ENCODE measurements at regions not wholly inside any gene's neighbourhood (a gene's known extent, or its start where the extent isn't known, plus 50 kb on each side); places are given as distances from the start of the nearest gene placed in this dataset.
"Not testable (repeated sequence)": the region's sequence is repeated elsewhere in the genome, so short reads cannot be mapped to it uniquely, and the experiment has no call there.

GRCh38 chr10:93220296-93221170 is 146.8 kb downstream of the CYP26A1 start:
- in situ Hi-C loops (cut with HindIII; ENCODE audit: low sequenced_read_pairs), result no loop called here

- in situ Hi-C loops (cut with HindIII; ENCODE audit: low sequenced_read_pairs), result no loop called here
Observed at GRCh38 chr10:93221171-93221496, 147.4 kb downstream of the CYP26A1 start.

GRCh38 chr10:93221521-93221920 is 147.8 kb downstream of the CYP26A1 start:
- in situ Hi-C loops (cut with HindIII; ENCODE audit: low sequenced_read_pairs), result no loop called here

- in situ Hi-C loops (cut with HindIII; ENCODE audit: low sequenced_read_pairs), result no loop called here
Observed at GRCh38 chr10:93222211-93222754, 148.6 kb downstream of the CYP26A1 start.

GRCh38 chr10:93222876-93223275 is 149.2 kb downstream of the CYP26A1 start:
- in situ Hi-C loops (cut with HindIII; ENCODE audit: low sequenced_read_pairs), result no loop called here

- in situ Hi-C loops (cut with HindIII; ENCODE audit: low sequenced_read_pairs), result no loop called here
Observed at GRCh38 chr10:93223336-93223735, 149.6 kb downstream of the CYP26A1 start.

- in situ Hi-C loops (cut with HindIII; ENCODE audit: low sequenced_read_pairs), result no loop called here
Observed at GRCh38 chr10:93224005-93224779, 150.5 kb downstream of the CYP26A1 start.

GRCh38 chr10:93225938-93226337 is 152.2 kb downstream of the CYP26A1 start:
- in situ Hi-C loops (cut with HindIII; ENCODE audit: low sequenced_read_pairs), result no loop called here

GRCh38 chr10:93226619-93227018 is 152.9 kb downstream of the CYP26A1 start:
- in situ Hi-C loops (cut with HindIII; ENCODE audit: low sequenced_read_pairs), result no loop called here

GRCh38 chr10:93230596-93230995 is 156.9 kb downstream of the CYP26A1 start:
- in situ Hi-C loops (cut with HindIII; ENCODE audit: low sequenced_read_pairs), result not testable (repeated sequence)

GRCh38 chr10:93232159-93232558 is 158.5 kb downstream of the CYP26A1 start:
- in situ Hi-C loops (cut with HindIII; ENCODE audit: low sequenced_read_pairs), result not testable (repeated sequence)

GRCh38 chr10:93234940-93235339 is 161.2 kb downstream of the CYP26A1 start:
- in situ Hi-C loops (cut with HindIII; ENCODE audit: low sequenced_read_pairs), result not testable (repeated sequence)

GRCh38 chr10:93235686-93236085 is 162.0 kb downstream of the CYP26A1 start:
- in situ Hi-C loops (cut with HindIII; ENCODE audit: low sequenced_read_pairs), result no loop called here

- in situ Hi-C loops (cut with HindIII; ENCODE audit: low sequenced_read_pairs), result no loop called here
Observed at GRCh38 chr10:93236393-93237040, 162.8 kb downstream of the CYP26A1 start.

- in situ Hi-C loops (cut with HindIII; ENCODE audit: low sequenced_read_pairs), result no loop called here
Observed at GRCh38 chr10:93245147-93245546, 171.5 kb downstream of the CYP26A1 start.

- in situ Hi-C loops (cut with HindIII; ENCODE audit: low sequenced_read_pairs), result no loop called here
Observed at GRCh38 chr10:93245779-93246178, 172.1 kb downstream of the CYP26A1 start.

- in situ Hi-C loops (cut with HindIII; ENCODE audit: low sequenced_read_pairs), result no loop called here
Observed at GRCh38 chr10:93248583-93249227, 175.0 kb downstream of the CYP26A1 start.

GRCh38 chr10:93250010-93250409 is 176.3 kb downstream of the CYP26A1 start:
- in situ Hi-C loops (cut with HindIII; ENCODE audit: low sequenced_read_pairs), result no loop called here

- in situ Hi-C loops (cut with HindIII; ENCODE audit: low sequenced_read_pairs), result no loop called here
Observed at GRCh38 chr10:93254180-93254853, 180.6 kb downstream of the CYP26A1 start.

- in situ Hi-C loops (cut with HindIII; ENCODE audit: low sequenced_read_pairs), result no loop called here
Observed at GRCh38 chr10:93255546-93255945, 181.9 kb downstream of the CYP26A1 start.

Measured in DLD1 (cell line).